SK-N-MC (cell line): ENCODE measurements at regions not wholly inside any gene's neighbourhood (a gene's known extent, or its start where the extent isn't known, plus 50 kb on each side); places are given as distances from the start of the nearest gene placed in this dataset.

Experiments used
- EZH2 ChIP-seq: fragments of 200-600 bp; sonication (generic); IDR thresholded peaks from one replicate; pipeline ENCODE4 v1.6.1; 2017; ENCODE audit warnings: antibody characterized with exemption
- FOXP2 ChIP-seq: optimal IDR thresholded peaks from 2 replicates; pipeline ENCODE3; 2011; ENCODE audit warnings: mild to moderate bottlenecking, moderate library complexity; ENCODE audit not compliant: insufficient read depth; ENCODE audit errors: extremely low read length, control extremely low read depth
- POLR2AphosphoS5 ChIP-seq: IDR thresholded peaks from 2 replicates; pipeline ENCODE4 v1.6.1; 2012; ENCODE audit warnings: mild to moderate bottlenecking, low read depth, low read length, borderline replicate concordance

DNA sequence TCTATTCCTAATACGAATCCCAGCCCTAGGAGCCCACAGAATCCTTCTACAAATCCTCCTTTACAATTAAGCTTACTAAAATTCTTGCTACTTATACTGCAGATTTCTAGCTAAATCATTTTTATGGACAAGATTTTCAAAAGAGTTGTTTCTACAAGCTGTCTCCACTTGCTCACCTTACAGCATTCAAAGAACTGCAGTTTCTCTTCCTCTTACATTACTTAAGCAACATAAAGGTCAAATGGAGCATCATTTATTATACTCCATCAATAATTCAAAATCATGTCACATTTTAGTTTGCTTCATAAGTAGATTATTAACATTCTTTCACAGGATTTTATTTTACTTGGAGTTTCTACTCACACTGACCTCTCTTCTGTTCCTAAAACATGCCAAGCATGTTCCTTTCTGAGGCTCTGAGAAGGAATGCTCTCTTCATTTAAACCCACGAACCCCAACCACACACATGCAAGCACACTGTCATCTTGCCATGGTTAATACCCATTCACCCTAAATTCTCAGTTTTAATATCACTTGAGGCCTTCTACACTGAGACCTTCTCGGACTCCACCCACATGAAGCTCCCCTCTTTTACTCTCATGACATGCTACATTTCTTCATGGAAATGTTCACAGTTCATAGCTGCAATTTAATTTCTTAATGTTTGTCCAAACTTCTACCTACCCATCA is 388.2 kb downstream of the TBC1D32 start:
- TF ChIP-seq POLR2AphosphoS5: no peak
- no peak for TF ChIP-seq EZH2
- TF ChIP-seq FOXP2: no peak
